GM19240 (cell line): ENCODE measurements at regions not wholly inside any gene's neighbourhood (a gene's known extent, or its start where the extent isn't known, plus 50 kb on each side); places are given as distances from the start of the nearest gene placed in this dataset.

ENCODE experiments used
- DNase-seq: peaks from one replicate; pipeline ENCODE4 v3.0.0; 2011; ENCODE audit warnings: low spot score; ENCODE audit not compliant: insufficient read length

DNA sequence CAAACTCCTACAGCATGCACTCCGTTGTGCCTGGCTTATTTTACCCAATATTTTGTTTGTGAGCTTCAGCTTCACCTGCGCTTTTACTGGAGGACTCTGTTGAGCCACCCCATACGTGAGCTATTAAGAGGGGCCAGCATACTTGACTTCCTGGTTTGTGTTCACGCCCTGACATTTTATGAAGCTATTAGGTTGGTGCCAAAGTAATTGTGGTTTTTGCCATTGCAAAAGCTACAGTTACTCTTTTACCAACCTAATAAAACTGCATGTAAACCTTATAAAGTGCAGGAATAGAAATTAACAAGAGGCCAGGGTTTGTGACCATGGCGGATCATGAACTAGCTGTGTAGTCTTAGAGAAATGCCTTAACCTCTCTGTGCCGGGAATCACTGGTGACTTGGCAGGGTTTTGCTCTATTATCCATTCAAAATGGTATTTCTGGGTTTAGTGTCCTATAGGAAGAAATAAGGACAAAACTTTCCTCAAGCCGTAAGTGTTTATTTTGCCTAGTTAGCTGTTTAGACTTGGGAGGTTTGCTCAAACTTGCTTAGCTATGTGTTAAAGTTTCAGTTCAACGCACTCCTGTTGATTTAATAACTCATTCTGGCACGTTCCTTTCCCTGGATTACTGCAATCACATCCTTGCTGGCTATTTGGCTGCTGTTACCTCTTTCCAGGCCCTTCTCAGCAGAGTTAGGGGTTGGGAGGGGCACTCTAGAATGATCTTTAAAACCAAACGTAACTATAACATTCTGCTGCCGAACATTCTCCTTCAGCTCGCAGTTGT, 1027.6 kb downstream of the BCL11B start:
- no peak for DNase-seq

DNA sequence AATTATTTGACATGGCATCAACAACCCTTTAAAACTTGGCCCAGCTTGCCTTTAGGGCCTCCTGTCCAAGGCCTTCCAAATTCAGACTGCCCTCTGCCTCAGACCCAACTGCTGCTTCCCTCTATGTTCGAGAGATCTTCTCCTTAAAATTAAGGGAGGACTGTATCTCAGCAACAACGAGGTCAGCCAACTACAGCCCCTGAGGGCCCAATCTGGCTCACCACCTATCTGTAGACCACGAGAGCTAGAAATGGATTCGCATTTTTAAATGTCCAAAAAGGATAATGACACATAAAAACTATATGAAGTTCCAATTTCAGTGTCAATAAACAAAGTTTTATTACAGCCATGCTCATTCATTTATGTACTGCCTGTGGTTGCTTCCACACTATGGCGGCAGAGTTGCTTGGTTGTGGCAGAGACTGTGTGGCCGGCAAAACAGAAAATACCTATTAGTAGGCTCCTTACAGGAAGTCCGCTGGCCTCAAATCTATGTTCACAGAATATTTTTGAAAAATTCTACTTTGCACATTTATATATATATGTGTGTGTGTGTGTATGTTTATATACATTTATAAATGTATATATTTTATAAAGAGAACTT, 1026.9 kb downstream of the BCL11B start:
- no peak for DNase-seq

DNA sequence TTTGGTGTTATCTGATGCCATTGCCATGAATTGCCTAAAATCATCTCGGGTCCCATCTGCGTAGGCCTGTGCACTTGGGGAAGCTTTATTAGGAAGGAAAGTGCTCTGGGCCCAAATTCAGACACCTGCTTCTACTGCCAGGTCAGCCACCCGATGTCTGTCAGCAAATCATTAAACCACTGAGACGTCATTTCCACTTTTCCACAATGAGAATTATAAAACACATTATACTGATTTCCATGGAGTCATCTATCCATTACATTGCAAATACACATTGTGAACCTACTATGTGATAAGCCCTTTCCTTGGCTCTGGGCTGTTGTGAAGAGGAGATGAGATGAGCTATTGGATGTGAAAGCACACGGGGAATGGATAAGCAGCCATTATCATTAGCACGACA, 1022.9 kb downstream of the BCL11B start:
- no peak for DNase-seq

DNA sequence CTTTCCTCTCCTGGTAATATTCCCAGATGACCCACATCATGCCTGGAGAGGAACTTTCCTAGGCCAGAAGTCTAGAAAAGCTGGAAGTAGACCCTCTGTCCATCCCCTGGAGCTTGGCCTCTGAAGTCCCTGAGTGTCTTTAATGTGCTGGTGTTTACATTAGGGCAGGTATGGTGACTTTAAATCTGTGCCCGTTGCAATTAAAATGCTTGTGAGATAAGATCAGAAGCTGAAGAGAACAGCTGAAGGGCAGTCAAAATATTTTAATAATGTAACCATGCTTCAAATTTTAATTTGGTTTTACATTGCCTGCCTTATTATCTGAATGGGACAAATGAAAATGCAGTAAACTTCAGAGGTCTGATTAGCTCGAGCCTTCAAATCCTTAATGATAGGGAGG, 1022.5 kb downstream of the BCL11B start:
- DNase-seq = no peak

DNA sequence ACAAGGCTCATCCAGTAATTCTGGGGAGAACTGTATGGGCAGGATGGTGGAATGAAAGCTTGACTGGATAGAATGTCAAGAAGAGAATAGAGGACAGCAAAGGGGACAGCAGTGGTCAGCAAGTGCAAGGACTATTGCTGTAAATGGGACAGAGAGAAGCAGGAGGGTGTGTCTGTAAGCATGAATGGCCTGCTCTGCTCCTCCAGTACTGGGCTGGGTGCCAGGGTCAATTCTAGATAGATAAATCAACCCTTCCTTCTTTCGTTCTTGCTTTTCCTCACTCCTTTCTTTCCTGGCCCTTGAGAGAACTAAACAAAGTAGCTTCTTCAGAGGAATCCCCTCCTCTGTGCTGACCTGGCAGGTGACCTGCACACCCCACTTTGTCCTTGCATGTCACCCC, 1019.2 kb downstream of the BCL11B start:
- DNase-seq = no peak

DNA sequence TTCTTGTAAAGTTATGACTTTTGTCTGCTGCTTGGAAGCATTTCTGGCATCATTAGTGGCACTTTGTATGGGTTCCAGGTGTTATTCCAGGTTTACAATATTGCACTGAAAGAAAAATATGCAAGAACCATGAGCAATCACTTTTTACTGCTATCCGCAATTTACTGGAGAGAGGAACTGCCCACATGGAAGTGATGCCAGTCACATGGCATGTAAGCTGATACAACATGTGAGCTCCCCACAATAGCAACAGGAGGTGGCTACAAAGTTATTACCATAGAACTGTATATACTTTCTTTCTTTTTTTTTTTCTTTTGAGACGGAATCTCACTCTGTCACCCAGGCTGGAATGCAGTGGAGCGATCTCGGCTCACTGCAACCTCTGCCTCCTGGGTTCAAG, 1012.1 kb downstream of the BCL11B start:
- no peak for DNase-seq

DNA sequence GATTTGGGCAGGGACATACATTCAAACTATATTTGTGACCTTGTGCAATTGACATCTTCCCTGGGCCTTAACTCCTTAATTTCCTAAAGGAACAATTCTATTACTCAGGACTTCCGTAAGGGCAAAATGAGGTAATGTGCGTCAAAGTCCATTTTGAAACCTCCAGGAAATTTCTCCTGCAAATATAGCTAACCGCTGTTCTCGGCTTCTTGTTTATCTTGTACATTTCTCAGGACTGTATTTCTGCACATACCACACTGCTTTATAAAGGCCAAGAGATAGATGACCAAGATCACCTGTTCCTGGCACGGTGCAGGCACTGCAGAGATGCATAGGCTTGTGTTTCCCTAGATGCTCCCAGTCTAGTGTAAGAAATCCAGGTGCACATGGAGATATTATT, 1009.4 kb downstream of the BCL11B start:
- no peak for DNase-seq

DNA sequence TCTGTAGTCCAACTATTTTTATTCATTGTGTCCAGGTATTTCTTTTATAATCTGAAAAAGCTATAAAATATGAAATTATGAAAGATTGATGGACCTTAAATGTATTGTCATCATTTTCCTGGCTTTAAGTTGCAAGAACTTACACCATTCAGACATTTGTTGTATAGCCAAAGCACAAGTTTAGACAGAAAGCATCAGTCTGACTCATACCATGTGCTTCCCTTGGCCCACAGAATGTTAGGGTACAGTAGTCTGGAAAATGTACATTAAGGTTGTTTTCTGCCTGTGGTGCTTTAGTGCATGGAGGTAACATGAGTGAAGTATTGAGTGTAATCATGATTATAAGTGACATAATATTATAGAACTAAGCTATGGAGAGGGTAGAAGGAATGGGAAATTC, 1002.5 kb downstream of the BCL11B start:
- DNase-seq = no peak

DNA sequence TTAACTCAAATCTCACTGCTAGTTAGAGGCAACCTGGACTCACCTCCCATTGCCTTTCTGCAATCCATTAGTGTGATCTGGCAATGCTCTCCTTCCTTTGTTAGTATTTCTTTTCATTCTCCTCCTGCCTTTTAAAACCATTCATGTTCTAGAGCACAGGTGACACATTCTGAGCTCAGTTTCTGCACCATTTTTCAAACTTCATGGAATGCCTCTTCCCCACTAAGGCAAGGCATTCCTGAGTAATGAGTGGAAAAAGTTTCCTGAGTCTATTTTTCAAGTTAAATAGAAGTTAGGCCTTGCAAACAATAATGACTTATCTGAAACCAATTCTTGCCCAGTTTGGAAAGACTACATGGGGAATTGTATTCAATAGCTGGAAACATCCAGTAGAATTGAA, 1001.8 kb downstream of the BCL11B start:
- DNase-seq = no peak

DNA sequence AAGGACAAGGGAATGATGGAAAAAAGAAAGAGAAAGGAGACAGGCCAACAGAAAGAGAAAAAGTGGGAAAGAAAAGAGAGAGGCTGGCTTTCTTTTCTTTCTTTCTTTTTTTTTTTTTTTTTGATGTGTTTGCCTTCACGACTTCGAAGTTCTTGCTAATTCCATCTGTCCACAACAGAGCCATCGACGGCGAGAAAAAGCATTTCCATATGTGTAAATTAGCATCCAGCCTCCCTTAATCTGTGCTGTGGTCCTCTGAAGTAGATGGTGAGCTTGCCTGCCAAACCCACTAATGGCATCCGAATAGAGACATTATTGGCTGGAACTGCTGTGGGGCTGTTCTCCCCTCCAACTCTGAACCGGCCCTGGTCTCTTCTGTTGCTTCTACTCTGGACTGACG, 997.4 kb downstream of the BCL11B start:
- DNase-seq = no peak

DNA sequence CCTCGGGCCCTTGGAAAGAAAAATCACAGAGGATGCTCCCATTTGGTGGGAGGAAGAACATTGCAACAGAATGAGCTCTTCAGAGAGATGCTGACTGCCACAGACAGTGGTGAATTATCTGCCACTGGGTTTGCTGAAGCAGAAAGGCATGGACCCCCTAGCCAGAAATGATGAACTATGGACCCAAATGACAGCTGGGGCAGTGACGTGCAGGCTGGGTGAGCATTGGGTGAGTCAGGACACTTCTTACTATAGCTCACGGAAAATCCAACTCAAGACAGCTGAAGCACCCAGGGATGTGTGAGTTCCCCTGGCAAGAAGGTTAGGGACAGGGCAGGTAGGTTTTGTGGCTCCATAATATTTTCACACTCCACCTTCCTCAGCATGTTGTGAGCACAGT, 993.2 kb downstream of the BCL11B start:
- no peak for DNase-seq

DNA sequence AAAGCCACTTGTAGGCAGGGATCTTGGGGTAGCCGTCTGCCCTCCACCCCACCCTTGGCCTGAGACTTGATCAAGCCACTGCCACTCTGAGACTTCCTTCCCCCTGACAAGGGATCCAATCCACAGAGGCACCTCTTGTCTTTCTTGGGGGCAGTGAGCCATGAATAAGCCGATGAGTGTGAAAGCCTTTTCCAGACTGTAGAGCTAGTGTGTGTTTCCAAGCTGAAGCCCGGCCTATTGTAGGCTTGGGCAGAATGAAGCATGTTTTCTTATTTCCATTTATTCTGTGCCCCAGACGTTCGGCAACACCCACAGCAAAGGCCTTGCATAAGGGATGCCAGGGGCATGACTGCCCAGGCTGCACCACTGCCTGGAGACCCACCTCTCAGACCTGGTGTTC, 991.6 kb downstream of the BCL11B start:
- no peak for DNase-seq

DNA sequence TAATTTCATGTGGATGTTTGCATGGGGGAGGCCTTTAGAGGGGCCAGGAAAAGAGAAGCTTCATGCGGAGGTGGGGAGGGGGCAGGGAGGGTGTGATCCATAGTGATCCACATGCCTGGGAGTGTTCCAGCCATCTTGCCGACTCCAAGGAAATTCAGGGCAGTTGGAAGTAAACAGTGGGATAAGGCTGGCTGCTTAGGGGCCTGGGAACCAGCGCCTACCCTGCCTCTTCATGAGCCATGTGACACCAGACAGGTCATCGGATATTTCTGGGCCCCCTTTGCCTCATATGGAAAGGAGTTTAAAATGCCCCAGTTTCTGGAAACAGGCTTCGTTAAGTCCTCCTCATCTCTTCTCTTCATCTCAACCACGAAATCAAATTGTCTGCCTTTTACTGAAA, 983.2 kb downstream of the BCL11B start:
- DNase-seq = no peak

DNA sequence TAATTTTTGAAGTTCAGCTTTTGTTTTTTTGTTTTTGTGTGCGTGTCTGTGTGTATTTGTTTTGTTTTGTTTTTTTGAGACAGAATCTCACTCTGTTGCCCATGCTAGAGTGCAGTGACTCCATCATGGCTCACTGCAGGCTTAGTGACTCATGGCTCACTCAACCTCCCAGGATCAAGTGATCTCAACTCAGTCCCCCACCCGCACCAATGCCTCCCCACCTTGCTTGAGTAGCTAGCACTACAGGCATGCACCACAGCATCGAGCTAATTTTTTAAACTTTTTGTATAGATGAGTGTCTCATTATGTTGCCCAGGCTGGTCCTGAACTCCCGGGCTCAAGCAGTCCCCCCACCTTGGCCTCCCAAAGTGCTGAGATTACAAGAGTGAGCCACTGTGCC, 981.4 kb downstream of the BCL11B start:
- DNase-seq = no peak

DNA sequence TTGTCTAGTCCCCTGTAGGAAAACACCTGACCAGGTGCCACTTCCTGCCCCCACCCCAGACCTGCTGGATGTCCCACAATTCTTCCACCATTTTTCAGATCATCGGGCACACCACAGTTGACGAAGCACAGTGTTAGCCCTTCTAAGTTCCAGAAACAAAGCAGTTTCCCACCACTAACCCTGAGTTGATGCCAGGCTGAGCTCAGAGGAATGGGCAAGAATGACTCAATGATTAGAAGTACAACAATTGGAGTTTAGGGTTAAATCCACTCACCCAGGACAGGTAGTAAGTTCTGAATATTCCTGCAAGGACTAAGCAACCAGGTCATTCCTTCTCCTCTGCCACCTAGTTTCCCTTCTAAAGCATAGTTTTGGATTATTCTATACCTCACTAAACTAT, 979.8 kb downstream of the BCL11B start:
- DNase-seq = no peak

DNA sequence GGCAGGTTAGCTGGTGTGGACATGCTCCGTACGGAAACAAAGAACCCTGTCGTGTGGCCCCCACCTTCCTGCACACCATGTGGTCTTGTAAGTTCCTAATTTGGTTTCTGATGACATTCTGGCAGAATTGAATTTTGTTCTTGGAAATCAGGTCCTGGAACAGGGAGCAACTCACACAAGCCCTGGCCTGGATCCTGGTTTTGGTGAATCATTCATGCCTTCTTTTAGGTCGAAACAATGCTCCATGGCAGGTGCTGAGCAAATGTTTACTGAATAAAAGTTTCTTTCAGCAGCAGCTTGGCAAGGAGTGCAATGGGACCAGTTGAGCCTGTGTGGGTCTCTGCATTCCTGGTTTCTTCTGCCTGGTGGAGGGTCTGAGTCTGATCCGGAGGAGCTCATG, 978.4 kb downstream of the BCL11B start:
- DNase-seq = no peak

DNA sequence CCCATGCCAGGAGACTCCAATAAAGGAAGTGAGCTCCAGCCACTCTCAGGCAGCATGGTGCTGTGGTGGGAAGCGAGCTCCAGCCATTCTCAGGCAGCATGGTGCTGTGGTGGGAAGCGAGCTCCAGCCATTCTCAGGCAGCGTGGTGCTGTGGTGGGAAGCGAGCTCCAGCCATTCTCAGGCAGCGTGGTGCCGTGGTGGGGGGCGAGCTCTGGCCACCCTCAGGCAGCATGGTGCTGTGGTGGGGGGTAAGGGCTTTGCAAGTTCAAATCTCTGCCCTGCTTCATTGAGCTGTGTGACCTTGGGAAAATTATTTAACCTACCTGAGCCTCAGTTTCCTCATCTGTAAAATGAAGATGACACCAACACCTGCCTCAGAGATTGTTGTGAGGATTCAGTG, 975.1 kb downstream of the BCL11B start:
- DNase-seq = no peak

DNA sequence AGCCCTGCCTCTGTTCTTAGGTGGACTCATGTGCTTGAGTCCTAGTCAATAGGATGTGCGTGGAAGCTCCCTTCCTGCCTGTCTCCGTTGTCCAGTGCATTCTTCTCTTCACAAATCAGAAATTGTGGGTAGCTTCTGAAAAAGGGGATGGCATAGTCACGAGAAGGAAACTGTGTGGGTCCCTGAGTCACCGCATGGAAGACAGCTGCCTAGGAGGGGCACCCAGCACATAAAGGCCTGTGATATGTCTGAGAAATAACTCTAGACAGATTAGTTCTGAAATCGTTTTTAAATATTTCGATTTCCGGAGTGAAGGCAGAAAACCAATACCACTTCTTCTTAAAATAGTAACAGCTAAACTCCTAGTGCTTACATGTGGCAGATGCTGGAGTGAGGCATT, 974.4 kb downstream of the BCL11B start:
- no peak for DNase-seq

DNA sequence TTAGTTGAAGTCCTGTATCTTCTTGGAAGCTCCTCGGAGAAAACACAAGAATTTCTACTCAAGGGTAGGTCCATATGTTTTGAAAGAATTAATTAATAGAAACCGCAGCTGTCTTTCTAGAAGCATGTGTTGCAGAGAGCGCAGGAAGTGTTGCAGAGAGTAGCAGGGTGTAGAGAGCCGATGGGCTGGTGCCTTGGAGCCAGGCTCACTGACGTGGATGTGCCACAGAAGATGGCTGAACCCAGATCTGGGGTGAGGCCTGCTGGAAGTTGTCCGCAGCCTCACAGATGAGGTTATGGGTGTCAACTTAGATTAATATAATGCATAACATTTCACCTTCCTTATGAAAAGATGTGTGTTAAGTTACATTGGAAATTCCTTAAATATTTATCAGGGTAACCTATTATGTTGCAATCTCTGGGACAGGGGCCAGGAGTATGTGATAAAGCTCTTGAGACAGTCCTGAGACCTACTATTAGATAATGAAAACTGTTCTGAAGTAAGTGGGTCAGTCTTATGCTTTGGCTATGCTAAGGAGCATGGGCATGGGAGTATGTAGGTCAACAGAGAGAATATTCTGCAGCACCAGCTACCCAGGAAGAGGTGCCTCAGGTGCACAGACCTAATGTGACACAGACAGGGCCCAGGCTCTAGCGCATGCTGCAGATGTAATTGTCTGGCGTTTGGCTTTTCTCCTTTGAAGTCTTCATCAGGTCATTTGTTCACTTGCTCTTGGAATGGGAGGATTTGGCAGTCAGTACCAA, 973.3 kb downstream of the BCL11B start:
- DNase-seq = no peak

DNA sequence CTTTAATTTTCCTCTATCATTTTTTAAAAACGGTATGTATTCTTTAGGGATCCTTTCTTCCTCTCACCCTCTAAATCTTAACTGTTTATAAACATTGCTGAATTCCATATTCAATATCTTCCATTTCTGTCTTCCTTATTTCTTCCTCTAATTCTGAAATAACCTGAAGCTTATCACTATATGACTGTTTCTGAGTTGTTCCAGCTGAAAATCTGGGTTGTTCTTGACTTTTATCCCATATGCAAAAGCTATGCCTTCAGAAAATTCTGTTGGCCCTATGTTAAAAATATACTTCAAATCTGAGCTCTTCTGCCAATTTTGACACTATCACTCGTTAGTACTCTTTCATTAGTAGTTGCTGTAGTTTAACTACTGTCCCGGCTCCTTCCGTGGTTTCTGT, 970.3 kb downstream of the BCL11B start:
- DNase-seq = no peak

DNA sequence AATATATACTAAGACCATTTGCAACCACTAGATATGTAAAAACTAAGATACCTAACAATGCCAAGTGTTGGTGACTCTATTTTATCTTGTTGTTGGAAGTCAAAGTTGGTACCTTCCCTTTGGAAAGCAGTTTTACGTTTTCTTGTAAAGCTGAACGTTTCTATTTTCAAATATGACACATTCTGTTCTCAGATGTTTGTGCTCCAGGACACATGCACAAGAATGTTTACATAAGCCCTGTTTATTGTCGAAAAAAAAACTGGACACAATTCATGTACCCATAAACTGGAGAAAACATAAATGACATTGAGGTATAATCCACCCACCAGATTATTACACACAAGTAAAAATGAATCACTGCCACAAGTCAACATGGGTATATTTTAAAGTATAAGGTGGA, 967.4 kb downstream of the BCL11B start:
- no peak for DNase-seq

DNA sequence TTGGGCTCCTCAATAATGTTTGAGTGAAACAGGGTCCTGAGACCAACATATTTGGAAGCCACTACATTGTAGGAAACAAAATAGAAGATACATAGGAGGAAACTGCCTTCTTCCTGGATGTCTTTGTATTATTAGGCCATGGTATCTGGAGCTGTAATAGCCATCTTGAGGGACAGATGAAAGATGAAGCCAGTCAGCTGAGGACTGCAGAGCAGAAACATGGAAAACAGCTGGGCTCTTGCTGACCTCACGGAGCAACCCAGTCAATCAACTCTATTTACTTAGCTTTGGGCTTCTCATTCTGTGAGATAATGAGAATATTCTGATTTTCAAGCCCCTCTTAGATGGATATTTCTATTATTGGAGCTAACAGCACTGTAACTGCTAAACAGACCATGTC, 962.4 kb downstream of the BCL11B start:
- no peak for DNase-seq

DNA sequence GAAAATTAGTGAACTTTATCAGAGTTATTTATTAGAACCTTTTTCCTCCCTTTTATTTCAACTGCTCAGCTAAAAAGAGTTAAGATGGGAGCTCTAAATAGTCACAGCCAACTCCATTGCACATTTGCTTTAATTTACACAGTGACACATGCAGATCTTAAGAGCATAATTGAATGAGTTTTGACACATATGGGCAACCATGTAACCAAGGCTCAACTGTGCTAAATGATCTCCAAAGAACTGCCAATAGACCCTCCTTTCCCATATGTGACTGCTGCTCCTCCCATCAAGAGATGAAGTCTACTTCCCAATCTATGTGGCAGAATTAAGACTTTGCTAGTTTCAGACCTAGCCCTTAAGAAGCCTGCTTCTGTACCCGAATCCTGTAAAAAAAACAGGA, 960.0 kb downstream of the BCL11B start:
- no peak for DNase-seq
